ENCODE measurements at regions not wholly inside any gene's neighbourhood (a gene's known extent, or its start where the extent isn't known, plus 50 kb on each side); places are given as distances from the start of the nearest gene placed in this dataset.

- DNase-seq (ENCODE audit: low spot score), result no peak
Observed at GRCh38 chr12:103097496-103097895, 140.0 kb downstream of the ASCL1 start.

DNA sequence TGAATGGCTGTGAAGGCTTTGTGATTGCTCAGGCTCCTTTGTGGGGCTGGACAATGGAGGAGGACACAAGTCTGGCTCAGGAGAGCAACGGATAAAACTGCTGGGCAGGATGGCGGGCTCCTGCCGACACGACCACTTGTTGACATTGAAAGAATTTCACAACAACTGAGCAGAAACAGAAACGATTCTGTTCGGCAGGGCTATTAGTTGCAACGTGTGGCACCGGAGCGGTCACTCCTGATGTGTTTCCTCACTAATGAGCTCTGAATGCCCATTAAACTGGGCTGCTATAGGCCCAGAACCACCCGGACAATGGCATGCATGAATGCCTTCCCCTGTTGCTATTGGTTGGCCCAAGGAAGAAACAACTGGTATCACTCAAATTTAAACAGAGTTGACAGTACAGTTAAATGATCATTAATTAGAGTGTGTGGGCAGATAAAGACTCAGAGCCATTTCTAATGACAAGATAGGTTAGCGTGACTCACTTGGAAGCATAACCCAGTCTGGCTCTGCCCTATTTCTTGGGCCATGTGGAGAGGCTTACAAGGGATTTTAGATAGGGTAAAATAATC, 142.9 kb downstream of the ASCL1 start:
- no peak for DNase-seq (ENCODE audit: low spot score)

- DNase-seq (ENCODE audit: low spot score), result no peak
Observed at GRCh38 chr12:103102225-103102744, 144.8 kb downstream of the ASCL1 start.

GRCh38 chr12:103105971-103106597, 148.6 kb downstream of the ASCL1 start:
- DNase-seq (ENCODE audit: low spot score), result no peak

- DNase-seq (ENCODE audit: low spot score), result no peak
Observed at GRCh38 chr12:103109861-103110260, 152.4 kb downstream of the ASCL1 start.

DNA sequence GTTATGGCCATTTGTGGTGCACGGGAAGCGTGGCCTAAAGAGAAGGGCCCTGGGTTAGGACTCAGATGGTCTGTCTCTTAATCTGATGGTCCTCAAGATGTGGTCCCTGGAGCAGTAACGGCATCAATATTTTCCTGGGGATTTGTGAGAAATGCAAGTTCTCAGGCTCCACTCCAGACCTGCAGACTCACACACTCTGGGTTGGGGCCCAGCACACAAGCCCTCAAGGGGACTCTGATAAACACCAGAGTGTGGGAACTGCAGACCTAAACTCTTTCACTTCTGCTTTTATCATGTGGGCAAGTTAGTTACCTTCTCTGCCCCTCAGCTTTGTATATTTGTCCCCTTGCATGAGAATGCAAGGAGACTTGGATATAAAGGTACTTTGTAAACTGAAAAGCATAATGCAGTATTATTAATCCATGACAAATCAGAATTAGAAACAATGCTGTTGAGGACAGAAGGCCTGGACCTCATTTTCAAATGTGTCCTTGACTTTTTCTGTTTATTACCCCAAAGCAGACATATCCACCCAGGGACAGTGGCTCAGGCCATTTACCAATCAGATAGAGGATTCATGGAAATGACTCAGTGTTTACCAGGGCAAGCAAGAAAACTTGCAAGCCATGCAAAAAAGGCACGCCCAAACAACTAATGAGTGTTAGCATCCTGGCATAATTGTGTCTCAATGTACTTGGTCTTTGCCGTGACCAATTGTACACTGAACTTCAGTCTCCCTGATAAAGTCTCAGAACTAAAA, 157.0 kb downstream of the ASCL1 start:
- DNase-seq (ENCODE audit: low spot score), result no peak

GRCh38 chr12:103128862-103129501, 171.5 kb downstream of the ASCL1 start:
- no peak for DNase-seq (ENCODE audit: low spot score)

GRCh38 chr12:103130564-103130963, 173.1 kb downstream of the ASCL1 start:
- DNase-seq (ENCODE audit: low spot score), result no peak

DNA sequence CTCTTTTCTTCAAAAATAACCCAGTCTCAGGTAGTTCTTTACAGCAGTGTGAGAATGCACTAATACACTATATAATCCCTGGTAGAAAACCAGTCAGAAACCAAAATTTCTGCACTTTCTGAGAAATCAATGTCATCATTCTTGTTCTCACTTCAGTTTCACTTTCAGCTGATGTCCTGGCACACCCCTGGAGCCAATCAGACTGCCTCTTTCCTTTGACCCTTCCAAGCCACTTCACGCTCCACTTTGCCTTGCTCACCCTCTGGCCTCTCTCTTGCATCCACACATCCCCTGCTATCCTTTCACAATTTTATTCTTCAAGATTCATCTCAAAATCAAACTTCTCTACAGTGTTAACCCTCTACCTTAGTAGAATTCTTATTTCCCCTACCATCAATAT, 181.1 kb downstream of the ASCL1 start:
- DNase-seq (ENCODE audit: low spot score), result no peak

DNA sequence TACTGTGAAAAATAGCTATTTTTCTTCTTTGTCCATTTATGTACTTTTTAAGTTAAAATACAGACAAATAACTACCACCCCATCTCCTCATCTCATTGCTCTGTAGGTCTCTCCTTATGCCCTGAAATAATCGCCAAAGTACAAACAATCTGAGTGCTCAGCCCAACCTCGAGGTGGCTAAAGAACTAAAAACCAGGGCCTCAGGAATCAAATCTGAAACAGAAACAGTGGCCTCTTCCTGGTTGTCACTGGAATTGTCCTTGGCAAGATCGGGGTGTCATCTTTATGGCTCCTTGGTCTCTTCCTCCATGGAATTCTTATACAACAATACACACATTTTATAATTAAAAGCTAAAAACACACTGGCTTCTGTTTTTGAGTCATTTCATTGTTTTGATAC, 182.4 kb downstream of the ASCL1 start:
- DNase-seq (ENCODE audit: low spot score), result no peak

DNA sequence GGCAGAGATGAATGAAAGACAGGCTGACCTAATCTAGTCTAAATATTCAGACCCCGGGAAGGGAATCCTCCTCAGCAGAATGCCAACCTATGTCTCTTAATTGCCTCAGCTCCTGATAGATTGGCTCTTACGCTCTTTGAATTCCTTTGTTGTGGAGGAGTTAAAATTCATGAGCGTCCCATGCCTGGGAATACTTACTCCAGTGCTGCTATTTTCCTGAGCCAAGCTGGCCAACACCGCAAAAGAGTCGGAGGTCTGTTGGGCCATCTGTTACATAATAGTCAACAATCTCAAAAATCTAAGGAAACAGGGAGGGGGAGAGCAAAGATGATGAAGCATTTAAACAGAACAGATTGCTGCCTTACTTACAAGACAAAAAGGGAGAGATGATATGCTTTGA, 182.8 kb downstream of the ASCL1 start:
- DNase-seq (ENCODE audit: low spot score), result no peak

- DNase-seq (ENCODE audit: low spot score), result no peak
Observed at GRCh38 chr12:103144278-103144677, 186.8 kb downstream of the ASCL1 start.

- no peak for DNase-seq (ENCODE audit: low spot score)
Observed at GRCh38 chr12:103160622-103161021, 203.1 kb downstream of the ASCL1 start.

DNA sequence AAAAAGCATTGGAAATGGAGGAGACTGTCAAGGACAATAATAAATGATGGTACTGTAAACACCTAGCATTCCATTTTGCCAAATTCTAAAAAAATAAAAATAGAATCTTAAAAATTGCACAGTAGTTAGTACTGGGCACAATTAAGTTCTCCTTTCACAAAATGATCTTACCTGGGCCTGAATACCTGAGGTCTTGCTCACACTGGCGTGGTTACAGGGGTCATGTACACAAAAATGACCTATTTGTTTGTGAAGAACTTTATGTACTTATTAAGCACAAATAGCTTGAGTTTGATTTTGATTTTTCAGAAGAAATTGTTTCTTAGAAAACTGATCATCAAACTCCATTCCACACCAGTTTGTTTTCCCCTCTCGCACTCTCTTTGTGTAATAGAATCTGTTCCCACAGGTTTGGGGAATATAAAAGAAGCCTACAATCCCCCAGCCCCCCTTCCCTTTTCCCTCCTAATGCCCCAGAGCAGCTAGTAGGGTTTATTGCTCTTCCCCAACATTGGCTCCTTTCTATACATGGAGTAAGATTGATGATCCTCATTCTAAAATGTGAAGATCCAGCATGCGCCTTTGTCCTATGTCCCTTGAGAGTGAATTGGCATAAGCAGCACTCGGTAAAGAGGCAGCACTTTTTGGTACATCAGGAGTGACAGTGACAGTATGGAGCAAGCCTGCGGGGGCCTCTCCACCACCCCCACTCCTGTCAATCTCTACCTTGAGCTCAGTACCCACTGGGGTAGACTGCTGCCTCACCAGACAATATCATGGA, 204.3 kb downstream of the ASCL1 start:
- no peak for DNase-seq (ENCODE audit: low spot score)

DNA sequence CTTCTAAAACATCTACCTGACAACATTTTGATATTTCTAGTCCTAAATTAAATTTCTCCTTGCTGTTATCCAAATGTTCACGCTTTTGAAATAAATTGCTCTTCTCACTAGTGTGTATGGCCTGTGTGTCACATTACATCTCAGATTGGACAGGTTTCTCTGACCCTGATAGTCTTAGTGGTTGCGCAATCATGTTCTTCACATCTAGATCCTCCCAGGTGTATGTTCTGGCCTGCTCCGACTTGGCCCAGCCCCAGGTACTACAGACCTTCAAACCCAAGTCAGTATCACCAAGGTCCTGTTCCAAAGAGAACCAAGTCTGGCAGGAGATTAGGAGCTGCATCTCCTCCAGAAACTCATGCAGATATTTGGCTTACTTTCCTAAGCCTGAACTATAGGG, 209.5 kb downstream of the ASCL1 start:
- no peak for DNase-seq (ENCODE audit: low spot score)

GRCh38 chr12:103172447-103173112, 215.1 kb downstream of the ASCL1 start:
- DNase-seq (ENCODE audit: low spot score), result no peak

DNA sequence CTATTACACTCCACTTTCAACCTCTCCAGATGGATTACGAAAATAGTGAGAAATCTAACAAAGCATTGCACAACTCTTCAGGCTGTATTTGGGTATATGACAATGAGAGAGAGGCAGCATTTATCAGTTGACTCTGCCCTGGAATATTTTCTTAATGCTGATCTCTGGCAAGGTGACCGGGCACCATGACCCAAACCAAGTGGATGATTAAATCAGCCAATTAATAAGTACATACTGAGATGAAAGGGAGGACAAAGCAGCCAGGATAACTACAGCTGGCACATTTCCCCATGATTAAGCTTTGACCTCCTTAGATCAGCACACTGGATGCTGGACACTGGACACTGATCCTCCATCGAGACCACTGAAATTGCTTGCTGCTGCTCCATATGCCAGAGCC, 218.2 kb downstream of the ASCL1 start:
- no peak for DNase-seq (ENCODE audit: low spot score)

DNA sequence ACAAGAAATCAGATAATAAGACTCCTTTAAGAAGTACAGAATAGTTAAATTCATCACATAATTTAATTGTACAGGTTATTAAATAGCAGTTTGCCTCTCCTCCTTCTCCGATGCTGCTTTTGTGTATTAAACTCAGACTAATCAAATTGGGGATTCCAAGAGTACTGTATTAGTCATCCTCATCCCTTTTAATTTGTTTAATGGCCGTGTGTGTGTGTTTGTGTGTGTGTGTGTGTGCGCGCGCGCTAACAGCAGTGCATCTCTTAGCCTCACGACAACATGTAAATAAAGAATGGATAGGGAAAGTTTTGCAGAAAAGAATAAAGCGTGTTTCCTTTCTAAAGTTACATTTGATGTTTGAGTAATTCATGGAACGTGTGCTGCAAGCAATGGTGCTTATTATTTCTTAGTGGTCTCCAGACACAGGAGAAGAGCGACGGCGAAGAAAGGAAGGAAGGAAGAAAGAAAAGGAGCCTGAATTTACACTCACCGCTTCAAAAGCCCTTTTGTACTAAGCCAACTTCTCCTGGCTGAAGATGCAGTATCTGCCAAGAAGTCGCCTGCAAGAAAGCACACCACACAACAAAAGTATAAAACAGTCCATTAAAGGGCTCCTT, 220.3 kb downstream of the ASCL1 start:
- no peak for DNase-seq (ENCODE audit: low spot score)

DNA sequence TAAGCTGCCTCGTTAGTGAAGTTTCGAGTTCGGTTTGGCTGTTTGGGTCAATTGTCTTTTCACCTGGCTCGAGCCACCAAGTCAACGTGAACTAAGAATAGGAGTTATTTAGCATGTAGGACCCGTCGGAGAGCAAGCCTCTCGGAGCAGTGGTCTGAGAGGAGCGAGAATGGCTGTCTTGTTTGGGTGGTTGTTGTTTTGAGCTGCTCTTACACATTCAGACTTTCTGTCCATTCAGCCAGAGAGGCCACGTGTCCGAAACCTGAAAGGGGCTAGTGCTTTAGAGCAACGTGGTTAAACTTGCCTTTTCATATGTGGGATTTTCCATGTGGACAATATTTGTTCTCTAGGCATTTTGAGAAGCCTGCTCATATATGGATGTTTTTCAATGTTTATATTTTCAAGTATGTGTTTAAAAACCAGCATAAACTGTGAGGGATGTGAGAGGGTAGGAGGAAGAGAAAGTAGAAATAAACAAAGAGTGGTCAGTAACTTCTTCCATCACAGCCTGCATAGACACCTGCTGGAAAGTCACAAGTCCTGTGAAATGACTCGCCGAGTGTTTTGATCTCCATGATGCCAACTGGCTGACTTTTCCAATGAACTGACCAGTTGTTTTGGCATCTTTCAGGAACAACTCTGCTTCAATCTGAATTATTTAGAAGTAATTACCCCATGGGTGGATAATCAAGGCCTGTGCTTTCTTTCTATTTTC, 221.0 kb downstream of the ASCL1 start:
- DNase-seq (ENCODE audit: low spot score), result no peak
